GM18502 (cell line): ENCODE measurements at regions not wholly inside any gene's neighbourhood (a gene's known extent, or its start where the extent isn't known, plus 50 kb on each side); places are given as distances from the start of the nearest gene placed in this dataset.
"Not testable (repeated sequence)": the region's sequence is repeated elsewhere in the genome, so short reads cannot be mapped to it uniquely, and the experiment has no call there.

Source experiments
- ATAC-seq: cut with Tn5 transposase; IDR thresholded peaks from one replicate; pipeline ENCODE4 v1.9.1; 2021; ENCODE audit warnings: mild to moderate bottlenecking; ENCODE audit not compliant: unreplicated experiment, poor library complexity

DNA sequence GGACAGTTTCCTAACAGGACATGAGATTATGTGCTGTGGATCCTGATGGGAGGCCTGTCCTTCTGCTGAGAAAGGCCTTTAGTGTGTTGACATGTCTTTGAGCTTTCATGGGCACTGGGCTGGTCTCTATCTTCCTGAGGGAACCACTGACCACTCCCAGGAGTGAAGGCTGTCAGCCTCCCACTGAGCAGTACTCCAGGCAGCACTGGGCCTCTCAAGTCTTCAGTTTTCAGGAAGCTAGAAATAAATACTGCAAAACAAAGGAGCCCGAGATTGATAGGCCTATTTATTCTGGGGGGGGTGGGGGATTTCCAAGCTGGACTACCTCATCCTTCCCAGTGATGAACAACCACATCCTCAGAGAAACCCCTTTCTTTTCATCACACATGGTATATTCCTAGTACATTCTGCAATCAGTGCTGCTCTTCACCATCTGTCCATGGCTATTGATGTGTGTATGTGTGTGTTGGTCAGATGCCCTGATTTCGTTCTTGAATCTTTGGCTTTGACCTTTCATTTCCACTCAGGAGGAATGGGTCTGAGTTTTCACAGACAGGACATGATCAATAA lies 180.9 kb upstream of the SPTLC3 start:
- no peak for ATAC-seq

DNA sequence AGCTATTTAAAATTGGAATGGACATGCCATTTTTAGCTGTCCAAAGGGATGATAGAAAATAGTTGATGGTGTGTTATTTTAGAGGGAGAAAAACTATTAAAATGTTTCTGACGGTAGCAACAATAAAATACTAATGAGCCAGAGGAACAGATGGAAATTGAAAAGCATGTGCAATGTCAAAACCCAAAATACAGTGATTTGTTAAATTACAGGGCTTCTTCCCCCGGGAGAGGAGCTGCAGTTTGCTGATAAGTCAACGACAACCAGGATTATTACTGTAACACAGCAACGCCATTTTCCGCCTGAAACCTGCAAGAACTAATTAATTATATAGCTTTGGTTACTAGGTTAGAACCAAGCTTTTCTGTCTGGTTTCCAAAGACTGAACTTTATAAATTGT lies 179.6 kb upstream of the SPTLC3 start:
- no peak for ATAC-seq

DNA sequence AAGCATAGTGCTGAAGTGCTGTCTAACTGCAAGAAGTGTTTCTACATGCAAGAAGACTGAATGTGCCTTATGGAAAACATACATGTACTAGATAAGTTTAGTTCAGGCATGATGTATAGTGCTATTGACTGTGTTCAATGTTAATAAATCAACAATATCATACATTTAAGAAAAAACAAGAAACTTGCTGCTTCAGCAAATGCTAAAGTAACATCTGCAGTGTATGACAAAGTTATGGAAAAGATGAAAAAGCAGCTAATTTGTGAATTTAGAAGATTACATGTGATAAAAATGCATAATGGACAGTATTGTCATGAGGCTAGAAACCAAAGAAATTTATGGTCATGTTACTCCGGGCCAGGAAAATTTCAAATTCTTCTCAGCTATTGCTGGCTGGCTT lies 174.9 kb upstream of the SPTLC3 start:
- no peak for ATAC-seq

DNA sequence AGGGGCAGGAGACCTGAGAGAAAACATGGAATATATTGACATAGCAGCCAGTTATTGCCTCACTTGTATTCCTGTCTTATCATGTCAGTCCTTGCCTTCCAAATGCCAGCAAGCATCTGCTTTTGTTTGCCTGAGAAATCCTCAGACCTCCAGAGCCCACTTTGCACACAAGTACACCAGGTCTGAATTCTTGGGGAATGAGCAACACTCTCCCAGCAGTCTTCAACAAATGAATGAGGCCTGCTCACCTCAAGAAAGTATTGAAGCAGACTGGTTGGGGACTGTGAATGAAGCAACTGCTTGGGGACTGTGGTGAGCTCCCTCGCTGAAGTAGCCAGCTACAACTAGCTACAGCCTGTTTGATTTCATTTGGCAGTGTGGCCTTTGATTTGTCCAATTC lies 172.8 kb upstream of the SPTLC3 start:
- no peak for ATAC-seq

DNA sequence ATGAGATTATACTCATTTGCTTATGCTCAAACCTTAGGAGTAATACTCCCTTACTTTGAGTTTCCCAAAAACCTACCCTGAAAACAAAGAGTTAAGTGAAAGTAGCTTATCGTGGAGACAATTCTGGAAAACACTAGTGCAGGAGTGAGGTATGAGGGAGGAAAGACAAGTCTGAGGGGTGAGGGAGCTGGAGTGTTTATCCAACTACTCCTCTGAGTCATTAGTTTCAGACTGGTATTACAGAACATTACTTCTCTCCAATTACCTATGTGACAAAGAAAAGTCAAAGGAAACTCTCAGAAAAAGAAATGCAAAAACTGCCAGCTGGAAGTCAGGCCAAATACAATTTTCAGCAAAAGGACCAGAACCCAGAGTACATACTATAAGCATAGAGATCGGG lies 171.1 kb upstream of the SPTLC3 start:
- ATAC-seq: no peak

DNA sequence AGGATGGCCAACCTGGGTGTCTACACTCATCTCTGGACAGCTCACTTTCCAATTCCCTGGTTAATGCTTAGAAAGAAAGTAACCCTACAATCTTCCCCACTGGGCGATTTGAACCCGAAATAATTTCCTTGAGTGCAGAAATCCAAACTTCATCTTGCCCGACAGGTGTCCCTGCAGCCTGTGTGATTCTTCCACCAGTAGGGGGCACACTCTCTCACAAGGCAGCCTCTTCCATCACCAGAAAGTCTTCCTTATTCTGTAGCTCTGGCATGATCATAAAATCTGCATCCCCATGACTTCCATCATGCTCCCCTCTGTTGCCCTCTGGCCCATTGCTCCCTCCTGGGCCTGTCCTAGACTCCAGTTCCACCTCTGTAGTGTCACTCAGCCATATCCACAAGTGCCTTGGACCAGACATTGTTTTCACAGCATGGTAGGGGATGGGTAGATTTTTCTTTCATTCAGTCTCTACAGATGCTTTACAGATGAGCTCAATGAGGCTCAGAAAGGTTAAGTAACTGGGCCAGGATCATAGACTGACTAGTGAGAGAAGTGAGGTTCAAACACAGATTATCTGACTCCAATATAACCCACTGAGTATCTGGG lies 170.4 kb upstream of the SPTLC3 start:
- no peak for ATAC-seq

DNA sequence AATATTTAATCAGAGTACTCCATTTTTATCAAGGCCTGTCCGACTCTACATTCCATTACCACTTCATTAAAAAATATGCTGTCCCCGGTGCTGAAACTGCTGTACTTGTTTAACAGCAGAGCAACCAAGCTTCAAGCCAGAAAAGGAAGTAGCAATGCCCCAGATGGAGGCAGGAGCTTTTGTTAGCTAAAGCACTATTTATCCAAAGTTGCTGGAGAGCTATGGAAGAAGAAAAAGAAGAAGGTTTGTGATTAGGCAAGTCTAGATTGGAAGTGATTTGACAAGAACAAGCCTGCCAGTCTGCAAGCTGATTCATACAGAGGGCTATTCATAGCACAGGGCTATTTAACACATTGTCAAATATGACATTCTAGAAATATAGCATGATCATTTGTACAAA lies 160.9 kb upstream of the SPTLC3 start:
- ATAC-seq: no peak

DNA sequence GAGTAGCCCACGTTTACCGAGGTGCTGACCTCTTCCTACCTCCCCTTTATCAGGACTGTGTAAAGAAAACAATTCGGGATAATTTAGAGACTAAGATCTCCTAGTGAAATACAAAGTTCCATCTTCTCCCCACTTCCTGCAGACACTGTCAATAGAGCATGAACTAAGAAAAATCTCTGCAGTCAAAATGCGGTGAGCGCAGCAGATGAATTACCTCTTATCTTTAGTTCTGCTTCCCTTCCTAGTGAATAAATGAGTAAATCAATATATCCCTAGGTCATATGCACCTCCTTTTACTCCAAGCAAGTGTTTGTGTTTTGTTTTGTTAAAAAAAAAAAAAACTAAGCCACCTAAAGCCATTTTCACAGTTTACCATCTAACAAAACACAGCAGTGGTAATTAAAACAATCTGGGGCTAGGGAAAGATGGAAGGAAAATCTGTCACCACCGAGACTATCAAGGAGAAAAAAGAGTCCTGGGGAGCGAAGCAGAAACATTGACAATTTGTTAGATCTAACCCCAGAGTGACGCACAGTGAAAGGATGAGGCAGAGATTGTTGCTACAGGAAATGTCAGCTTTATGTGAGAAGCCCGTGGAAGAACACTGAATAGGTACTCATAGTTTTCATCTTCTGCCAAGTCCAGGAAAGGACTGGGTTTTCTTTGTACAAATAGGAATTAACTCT lies 159.4 kb upstream of the SPTLC3 start:
- no peak for ATAC-seq

DNA sequence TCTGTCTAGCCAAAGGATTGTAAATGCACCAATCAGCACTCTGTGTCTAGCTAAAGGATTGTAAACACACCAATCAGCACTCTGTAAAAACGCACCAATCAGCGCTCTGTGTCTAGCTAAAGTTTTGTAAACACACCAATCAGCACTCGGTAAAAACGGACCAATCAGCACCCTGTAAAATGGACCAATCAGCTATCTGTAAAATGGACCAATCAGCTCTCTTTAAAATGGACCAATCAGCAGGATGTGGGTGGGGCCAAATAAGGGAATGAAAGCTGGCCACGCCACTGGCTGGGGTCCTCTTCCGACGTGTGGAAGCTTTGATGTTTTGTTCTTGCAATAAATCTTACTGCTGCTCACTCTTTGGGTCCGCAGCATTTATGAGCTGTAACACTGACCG lies 151.1 kb upstream of the SPTLC3 start:
- ATAC-seq: not testable (repeated sequence)

DNA sequence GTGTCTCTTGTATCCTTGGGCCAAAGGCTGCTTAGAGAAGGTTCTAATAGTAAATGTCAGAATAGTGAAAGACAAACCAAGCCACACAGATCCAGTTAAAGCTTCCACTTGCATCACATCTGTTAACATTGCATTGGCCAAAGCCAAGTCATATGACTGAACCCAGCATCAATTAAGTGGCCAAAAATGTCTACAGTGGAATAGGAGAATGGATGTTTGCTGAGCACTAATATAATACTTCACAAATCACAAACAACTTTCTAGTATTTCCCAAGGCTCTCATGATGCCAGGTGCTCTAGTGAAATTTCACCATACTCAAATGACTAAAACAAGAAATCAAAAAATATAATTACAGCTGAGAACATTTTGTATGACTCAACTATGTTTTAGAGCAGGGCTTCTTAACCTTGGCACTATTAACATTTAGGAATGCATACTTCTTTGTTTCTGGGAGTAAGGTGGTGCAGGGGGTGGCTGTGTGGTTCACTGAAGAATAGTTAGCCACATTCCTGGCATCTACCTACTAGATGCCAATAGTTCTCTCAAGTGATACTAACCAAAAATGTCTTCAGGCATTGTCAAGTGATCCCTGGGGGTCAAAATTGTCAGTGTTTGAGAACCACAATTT lies 148.0 kb upstream of the SPTLC3 start:
- ATAC-seq: no peak

DNA sequence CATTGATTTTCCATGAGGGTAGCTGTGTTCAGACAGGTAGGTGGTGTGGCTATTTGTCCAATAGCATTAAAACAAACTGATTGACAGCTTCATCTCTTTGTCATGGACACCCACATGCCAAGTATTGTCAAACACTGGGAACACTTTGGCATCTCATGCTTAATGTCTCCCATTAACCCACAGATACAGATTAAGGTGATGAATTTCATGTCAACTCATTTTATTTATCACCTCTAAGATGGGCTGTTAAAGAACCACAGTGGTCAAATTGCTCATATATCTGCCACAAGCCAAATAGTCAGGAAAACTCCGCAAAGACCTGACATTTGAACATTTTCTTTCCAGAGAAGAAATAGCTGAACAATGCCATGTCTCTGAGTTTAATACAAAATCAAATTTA lies 139.1 kb upstream of the SPTLC3 start:
- ATAC-seq: no peak

DNA sequence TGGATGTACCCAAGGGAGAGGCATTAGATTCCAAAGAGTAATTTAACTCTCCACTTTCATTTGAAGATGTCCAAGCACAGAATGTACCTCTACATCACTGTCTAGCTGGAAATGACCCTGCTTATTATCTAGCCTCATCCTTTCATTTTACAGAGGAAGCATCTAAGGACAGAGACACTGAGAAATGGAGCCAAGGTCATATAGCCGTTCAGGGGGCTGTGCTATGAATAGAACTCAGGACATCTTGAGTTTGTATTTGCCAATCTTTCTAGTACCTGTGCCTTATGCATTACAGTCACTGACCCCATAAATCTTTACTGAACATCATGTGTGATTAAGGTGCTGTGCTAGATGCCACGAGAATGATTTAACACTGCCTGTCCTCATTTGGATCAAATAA lies 138.2 kb upstream of the SPTLC3 start:
- no peak for ATAC-seq

DNA sequence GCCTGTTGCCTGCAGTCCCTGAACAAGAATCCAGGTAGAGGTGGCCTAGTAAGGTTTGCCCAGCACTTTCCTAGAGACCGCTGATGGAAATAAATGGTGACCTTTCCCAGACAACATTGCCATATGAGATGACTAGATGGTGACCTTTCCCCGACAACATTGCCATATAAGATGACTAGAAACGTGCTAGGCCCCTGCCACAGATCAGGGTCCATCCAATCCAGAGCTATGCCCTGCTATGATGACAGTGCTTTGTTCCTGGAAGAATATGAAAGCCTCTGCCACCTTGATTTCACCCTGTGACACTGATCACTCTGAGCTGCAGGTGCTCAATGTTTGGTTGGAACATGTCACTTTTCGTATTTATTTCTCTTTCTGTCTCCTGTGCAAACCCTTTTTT lies 133.8 kb upstream of the SPTLC3 start:
- ATAC-seq: no peak

DNA sequence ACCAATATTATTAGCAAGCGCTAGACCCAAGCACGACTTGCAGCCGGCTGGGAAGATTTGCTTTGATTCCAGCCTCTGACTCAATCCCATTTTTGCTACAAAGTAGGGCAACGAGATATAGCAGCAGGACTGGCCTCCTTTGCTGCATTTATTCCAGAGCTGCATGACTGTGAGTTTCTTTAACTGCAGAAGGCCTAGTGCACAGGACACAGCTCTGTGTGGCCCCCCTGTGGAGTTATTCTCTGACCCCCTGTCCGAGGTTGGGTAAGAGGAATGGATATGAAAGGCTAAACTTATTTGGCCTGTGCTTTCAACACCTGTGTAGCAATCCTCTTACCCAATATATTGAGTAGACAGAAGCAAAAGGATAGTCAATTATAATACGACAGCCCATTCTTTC lies 133.3 kb upstream of the SPTLC3 start:
- no peak for ATAC-seq

DNA sequence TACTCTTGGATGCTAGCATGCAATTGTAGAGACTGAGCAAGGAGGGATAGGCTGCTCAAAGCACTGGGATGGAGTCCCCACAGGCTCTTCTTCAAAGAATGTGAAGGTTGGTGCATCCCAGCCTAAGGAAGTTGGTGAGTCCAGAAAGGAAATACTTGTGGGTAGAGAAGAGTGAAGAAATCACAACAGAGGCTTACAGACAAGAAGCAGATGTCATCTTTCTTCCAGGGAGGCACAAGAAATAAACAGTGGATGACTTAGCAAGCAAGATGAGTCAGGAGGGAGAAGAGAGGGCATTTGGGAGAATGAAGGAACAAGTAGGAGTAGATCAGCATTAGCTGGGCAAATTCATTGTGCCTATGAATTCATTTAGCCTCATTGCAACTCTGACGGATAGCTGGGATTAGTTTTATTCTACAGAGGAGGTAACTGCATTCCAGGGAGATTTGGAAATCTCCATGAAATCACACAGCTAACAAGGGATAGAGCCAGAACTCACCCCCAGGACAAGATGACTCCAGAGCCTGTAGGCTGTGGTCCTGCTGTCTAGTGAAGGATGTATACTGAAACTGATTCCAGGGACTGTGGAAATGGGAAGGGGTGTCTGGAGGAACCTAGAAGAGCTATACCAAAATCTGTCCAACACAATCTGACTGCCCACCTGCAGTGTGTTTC lies 125.8 kb upstream of the SPTLC3 start:
- no peak for ATAC-seq

DNA sequence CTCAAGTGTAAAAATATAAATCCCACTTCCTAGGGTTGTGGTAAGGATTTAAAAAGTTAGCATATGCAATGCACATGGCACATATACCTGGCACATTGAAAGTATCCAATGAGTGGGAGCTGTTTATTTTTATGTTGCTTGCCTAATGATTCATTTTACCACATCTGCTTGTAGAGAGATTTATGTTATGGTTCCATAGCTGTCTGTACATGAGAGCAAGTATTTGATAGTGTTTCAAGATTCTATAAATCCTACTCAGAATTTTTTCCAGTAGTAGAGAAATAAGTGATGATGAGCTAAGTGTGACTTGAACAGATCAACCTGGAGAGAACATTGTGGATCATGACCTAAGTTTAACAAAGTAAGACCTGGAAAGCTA lies 125.3 kb upstream of the SPTLC3 start:
- ATAC-seq: no peak

DNA sequence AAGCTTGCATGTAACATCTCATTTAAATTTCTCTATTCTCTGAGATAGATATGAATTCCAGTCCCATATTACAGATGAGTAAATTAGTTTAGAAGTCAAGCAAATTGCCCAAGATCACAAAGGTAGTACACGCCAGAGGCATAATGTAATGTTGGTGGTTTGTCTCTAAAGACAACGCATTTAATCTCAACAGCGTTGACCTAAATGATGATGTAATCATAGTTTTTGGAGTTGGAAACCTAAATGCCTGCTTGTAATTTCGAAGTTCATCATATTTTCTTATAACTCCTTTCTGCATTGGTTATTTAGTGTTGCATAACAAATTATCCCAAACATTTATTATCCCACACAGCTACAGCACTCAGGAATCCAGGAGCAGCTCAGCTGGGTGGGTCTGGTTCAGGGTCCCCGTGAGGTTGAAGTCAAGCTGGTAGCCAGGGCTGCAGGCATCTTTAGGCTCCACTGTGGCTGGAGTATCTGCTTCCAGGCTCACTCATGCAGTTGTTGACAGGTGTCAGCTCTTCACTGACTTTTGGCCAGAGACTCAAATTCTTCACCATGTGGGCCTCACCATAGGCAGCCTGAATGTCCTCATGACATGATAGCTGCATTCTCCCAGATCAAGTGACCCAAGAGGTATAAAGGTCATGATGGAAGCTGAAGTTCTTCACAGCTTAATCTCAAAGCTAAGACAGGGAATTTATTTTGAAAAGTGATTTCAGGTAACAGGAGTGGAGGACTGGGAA lies 122.0 kb upstream of the SPTLC3 start:
- no peak for ATAC-seq

DNA sequence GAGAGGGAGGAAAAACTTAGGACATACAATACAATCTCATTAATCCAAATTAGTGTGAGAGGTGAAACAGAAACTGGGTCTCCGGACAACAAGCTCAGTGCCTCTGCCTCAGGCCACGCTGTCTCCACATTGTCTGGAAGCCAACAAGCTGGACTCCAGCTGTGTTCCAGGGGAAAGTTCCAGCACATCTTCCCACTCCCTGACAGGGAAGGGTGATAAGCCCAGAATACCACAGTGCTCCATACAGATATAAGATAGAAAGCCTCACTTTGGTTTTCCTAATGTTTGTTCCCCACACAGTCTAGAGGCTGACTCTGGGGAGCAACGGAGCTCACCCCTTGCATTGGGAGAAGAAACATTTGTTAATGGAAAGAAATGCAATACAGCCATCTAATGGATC lies 117.1 kb upstream of the SPTLC3 start:
- no peak for ATAC-seq

DNA sequence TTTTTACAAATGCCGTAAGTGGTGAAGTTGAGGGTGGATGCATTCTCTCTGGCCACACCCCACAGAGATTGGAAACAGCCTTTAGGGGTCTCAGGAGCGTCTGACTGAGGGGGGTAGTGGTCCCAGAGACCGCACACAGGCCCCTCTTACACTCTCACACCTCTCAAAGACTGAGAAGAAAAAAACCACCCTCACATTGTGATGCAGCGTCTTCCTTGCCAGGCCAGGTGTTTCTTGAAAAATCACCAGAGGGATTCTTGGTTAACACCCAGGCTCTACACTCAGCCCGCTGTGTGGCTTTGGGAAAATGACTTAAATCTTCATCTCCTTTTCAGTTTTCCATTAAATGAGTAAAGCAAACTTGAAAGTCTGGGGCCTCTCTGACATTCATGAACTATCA lies 115.8 kb upstream of the SPTLC3 start:
- no peak for ATAC-seq

DNA sequence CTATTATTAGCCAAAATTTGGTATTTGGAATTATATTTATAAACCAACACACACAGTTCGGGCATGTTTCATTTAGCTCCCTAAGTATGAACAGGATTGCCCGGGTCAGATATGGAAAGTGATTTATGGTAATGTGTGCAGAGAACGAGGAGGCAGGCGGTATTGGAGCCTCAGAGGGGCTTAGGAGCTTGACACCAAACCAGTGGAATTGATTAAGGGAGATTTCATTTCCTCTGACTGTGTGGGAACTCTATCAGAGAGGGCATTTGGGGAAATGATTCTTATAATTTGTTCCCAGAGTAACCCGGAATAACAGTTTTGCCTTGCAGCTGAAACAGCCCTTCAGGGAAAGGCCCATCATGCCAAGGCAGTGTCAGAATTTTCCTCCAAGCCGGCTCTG lies 115.1 kb upstream of the SPTLC3 start:
- no peak for ATAC-seq

DNA sequence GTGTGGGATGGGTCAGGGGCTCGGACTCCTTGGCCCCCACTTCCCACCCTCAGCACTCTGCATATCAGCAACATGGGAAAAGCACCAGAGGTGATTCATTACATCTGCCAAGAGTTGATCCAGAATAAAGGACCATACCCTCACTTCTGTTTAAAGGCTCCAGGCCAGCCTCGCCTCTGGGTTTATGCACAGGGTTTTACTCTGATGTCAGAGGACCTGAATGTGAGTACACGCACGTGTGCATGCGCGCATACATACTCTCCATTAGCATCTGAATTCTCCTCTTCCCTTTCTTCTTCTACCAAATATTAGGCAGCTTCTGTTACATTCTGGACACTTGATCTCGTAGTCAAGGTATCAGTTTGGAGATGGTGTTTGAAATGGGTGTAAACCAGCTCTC lies 114.7 kb upstream of the SPTLC3 start:
- no peak for ATAC-seq
